Hepatocyte (in vitro differentiated cells): ENCODE measurements at regions not wholly inside any gene's neighbourhood (a gene's known extent, or its start where the extent isn't known, plus 50 kb on each side); places are given as distances from the start of the nearest gene placed in this dataset.

Source experiments
- DNase-seq: peaks from one replicate; pipeline ENCODE4 v3.0.0-alpha.2; 2016; ENCODE audit warnings: low spot score
- H2AFZ ChIP-seq: fragments of 200-600 bp; sonication (generic); 2 replicates; pipeline ENCODE4 v1.6.0; 2016; ENCODE audit warnings: antibody characterized with exemption, mild to moderate bottlenecking
- H3K27ac ChIP-seq: fragments of 200-600 bp; sonication (generic); 2 replicates; pipeline ENCODE4 v1.5.1; 2016; ENCODE audit warnings: mild to moderate bottlenecking
- H3K27me3 ChIP-seq: fragments of 200-600 bp; sonication (generic); 2 replicates; pipeline ENCODE4 v1.6.1; 2016
- H3K36me3 ChIP-seq: fragments of 200-600 bp; sonication (generic); replicated peaks from 2 replicates; pipeline ENCODE4 v1.5.1; 2016; ENCODE audit warnings: low read depth; ENCODE audit not compliant: insufficient read depth
- H3K4me1 ChIP-seq: fragments of 200-600 bp; sonication (generic); 2 replicates; pipeline ENCODE4 v1.5.1; 2016; ENCODE audit warnings: mild to moderate bottlenecking, moderate library complexity; ENCODE audit not compliant: insufficient read depth
- H3K4me2 ChIP-seq: fragments of 200-600 bp; sonication (generic); 2 replicates; pipeline ENCODE4 v1.6.0; 2016
- H3K4me3 ChIP-seq: fragments of 200-600 bp; sonication (generic); 2 replicates; pipeline ENCODE4 v1.5.1; 2016; ENCODE audit warnings: mild to moderate bottlenecking
- H3K79me2 ChIP-seq: fragments of 200-600 bp; sonication (generic); 2 replicates; pipeline ENCODE4 v1.6.0; 2017; ENCODE audit warnings: mild to moderate bottlenecking
- H3K9me2 ChIP-seq: fragments of 200-600 bp; sonication (generic); replicated peaks from 2 replicates; pipeline ENCODE4 v1.6.0; 2017; ENCODE audit warnings: mild to moderate bottlenecking; ENCODE audit not compliant: insufficient read depth
- H3K9me3 ChIP-seq: fragments of 200-600 bp; sonication (generic); 2 replicates; pipeline ENCODE4 v1.5.1; 2016; ENCODE audit warnings: low read depth, mild to moderate bottlenecking
- H4K20me1 ChIP-seq: fragments of 200-600 bp; sonication (generic); 2 replicates; pipeline ENCODE4 v1.6.0; 2016; ENCODE audit warnings: mild to moderate bottlenecking; ENCODE audit not compliant: insufficient read depth, poor library complexity, severe bottlenecking
- EZH2 ChIP-seq: fragments of 200-600 bp; sonication (generic); IDR thresholded peaks from 2 replicates; pipeline ENCODE4 v1.6.1; 2016; ENCODE audit warnings: antibody characterized with exemption, mild to moderate bottlenecking, borderline replicate concordance
- EZH2phosphoT487 ChIP-seq: fragments of 200-600 bp; sonication (generic); IDR thresholded peaks from one replicate; pipeline ENCODE4 v1.6.1; 2018; ENCODE audit warnings: antibody characterized with exemption, mild to moderate bottlenecking, low read depth, moderate library complexity; ENCODE audit not compliant: unreplicated experiment, severe bottlenecking
- WGBS: methylation state at CpG from one replicate; pipeline ENCODE4 v1.1.6; 2016; ENCODE audit warnings: low lambda C conversion rate; ENCODE audit errors: missing lambda C conversion rate; 5-methylcytosine and 5-hydroxymethylcytosine counted together
- TF ChIP-seq, protein P1 (sequence below): fragments of 200-600 bp; sonication (generic); IDR thresholded peaks from 2 replicates; pipeline ENCODE4 v1.5.1; 2016; ENCODE audit warnings: antibody characterized with exemption, mild to moderate bottlenecking; ENCODE audit not compliant: poor library complexity

DNA sequence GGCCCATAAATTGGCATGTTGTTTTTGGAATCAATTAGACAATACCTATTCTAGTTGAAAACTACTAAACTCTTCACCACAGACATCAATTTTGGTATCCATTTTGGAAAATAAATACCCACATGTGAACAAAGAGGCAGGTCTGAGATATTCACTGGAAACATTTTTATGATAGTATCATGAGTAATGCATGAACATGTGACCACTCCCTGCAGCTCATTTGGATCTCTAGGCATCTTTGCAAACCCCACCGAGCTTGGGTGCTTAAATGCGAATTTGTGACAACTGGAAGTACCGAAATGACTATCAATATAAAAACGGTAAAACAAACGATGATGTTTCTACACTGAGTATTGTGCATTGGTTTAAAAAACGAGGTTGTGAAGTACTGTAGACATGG is 285.2 kb downstream of the IRF8 start:
- Histone ChIP-seq H3K4me2 (no peak overlapping the region), H4K20me1 (no peaks in the 10 kb centered on the region), H3K36me3 (no peaks in the 10 kb centered on the region), H3K27ac (no peak overlapping the region), H3K9me2 (no peaks in the 10 kb centered on the region), H3K9me3 (no peaks in the 10 kb centered on the region), H3K27me3 (no peaks in the 10 kb centered on the region), H3K4me3 (no peak overlapping the region), H3K4me1 (no peaks in the 10 kb centered on the region), H2AFZ (no peak overlapping the region), H3K79me2 (no peaks in the 10 kb centered on the region)
- no peak for TF ChIP-seq EZH2phosphoT487
- TF ChIP-seq, protein P1, sequence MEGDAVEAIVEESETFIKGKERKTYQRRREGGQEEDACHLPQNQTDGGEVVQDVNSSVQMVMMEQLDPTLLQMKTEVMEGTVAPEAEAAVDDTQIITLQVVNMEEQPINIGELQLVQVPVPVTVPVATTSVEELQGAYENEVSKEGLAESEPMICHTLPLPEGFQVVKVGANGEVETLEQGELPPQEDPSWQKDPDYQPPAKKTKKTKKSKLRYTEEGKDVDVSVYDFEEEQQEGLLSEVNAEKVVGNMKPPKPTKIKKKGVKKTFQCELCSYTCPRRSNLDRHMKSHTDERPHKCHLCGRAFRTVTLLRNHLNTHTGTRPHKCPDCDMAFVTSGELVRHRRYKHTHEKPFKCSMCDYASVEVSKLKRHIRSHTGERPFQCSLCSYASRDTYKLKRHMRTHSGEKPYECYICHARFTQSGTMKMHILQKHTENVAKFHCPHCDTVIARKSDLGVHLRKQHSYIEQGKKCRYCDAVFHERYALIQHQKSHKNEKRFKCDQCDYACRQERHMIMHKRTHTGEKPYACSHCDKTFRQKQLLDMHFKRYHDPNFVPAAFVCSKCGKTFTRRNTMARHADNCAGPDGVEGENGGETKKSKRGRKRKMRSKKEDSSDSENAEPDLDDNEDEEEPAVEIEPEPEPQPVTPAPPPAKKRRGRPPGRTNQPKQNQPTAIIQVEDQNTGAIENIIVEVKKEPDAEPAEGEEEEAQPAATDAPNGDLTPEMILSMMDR, result no peak
- TF ChIP-seq EZH2, result no peak
- 83% methylated on average over 6 of the region's 6 CpGs for WGBS
- DNase-seq, result no peak

DNA sequence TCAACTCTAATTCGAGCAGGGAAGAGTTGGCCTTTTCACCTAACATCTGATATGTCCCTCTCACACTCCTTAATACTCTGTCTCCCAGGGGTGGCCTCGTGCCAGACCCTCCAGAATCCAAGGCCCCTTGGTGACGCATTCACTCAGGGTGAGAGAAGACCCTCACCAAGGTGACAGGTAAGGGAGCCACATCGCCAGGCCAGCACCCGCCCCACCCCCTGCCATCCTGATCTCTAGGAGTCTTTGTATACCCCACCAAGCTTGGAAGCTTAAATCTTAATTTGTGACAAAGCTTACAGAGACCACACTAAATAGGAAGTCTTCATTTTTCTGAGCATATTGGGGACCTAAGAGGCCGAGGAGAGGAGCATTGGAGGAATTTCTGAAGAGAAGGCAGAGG is 286.1 kb downstream of the IRF8 start:
- no peaks in the 10 kb centered on the region for H4K20me1 ChIP-seq
- no peaks in the 10 kb centered on the region for H3K9me2 ChIP-seq
- H3K36me3 ChIP-seq, result no peaks in the 10 kb centered on the region
- TF ChIP-seq EZH2 (no peak), EZH2phosphoT487 (no peak)
- TF ChIP-seq, protein P1, result no peak
- peaks cover 5% of the 10 kb centered on the region for H3K4me1 ChIP-seq
- 63% methylated on average over 6 of the region's 6 CpGs for WGBS
- H3K4me2 ChIP-seq, result no peak overlapping the region
- no peak overlapping the region for H3K27ac ChIP-seq
- H3K79me2 ChIP-seq, result no peaks in the 10 kb centered on the region
- H3K4me3 ChIP-seq, result no peak overlapping the region
- DNase-seq, result no peak
- peaks cover 4% of the 10 kb centered on the region for H3K27me3 ChIP-seq
- no peak overlapping the region for H2AFZ ChIP-seq
- no peaks in the 10 kb centered on the region for H3K9me3 ChIP-seq

DNA sequence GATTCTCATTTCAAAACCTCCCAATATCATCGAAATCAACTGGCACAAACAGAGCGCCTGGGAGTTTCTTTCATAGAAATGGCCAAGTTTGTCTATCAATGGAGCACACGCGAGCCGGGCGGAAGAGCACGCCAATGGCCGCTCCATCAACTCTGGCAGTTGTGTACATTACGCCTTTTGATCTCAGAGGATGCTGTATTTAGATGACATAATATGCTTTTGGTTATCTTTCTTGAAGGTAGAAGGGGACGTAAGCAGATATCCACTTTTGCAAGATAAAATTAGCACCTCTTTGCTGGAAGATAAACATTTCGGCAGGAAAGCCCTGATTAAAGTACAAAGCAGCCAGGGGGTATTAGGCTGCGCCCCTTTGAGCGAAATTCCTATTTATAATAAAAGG is 287.4 kb downstream of the IRF8 start:
- no peak overlapping the region for H2AFZ ChIP-seq
- H3K9me2 ChIP-seq, result no peaks in the 10 kb centered on the region
- no peaks in the 10 kb centered on the region for H4K20me1 ChIP-seq
- H3K27ac ChIP-seq, result no peak overlapping the region
- H3K27me3 ChIP-seq, result peaks cover 13% of the 10 kb centered on the region
- peaks cover 5% of the 10 kb centered on the region for H3K4me1 ChIP-seq
- TF ChIP-seq, protein P1, result no peak
- TF ChIP-seq EZH2phosphoT487 (no peak), EZH2 (no peak)
- no peaks in the 10 kb centered on the region for H3K9me3 ChIP-seq
- no peaks in the 10 kb centered on the region for H3K79me2 ChIP-seq
- H3K4me3 ChIP-seq, result no peak overlapping the region
- 82% methylated on average over 13 of the region's 13 CpGs for WGBS
- H3K4me2 ChIP-seq, result no peak overlapping the region
- no peak for DNase-seq
- no peaks in the 10 kb centered on the region for H3K36me3 ChIP-seq

DNA sequence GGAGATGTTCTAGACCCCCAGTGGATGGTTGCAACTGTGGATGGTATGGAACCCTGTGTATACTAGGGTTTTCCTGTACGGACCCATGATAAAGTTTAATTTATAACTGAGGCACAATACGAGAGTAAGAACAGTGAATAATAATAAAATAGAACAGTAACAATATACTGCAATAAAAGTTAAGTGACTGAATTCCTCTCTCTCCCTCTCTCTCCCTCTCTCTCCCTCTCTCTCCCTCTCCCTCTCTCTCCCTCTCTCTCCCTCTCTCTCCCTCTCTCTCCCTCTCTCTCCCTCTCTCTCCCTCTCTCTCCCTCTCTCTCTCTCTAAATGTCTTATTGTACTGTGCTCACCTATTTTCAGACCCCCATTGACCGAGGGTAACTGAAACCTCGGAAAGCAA is 291.0 kb downstream of the IRF8 start:
- 76% methylated on average over 4 of the region's 4 CpGs for WGBS
- no peak overlapping the region for H3K4me3 ChIP-seq
- no peaks in the 10 kb centered on the region for H3K9me3 ChIP-seq
- H3K36me3 ChIP-seq, result no peaks in the 10 kb centered on the region
- peaks cover 15% of the 10 kb centered on the region for H3K27me3 ChIP-seq
- TF ChIP-seq, protein P1, result no peak
- no peak for TF ChIP-seq EZH2
- no peak for TF ChIP-seq EZH2phosphoT487
- H3K4me1 ChIP-seq, result peaks cover 5% of the 10 kb centered on the region
- H3K4me2 ChIP-seq, result no peak overlapping the region
- H3K27ac ChIP-seq, result no peak overlapping the region
- H4K20me1 ChIP-seq, result no peaks in the 10 kb centered on the region
- H3K79me2 ChIP-seq, result no peaks in the 10 kb centered on the region
- DNase-seq, result no peak
- no peak overlapping the region for H2AFZ ChIP-seq
- H3K9me2 ChIP-seq, result no peaks in the 10 kb centered on the region
